CD8-positive, alpha-beta memory T cell (primary cell): ENCODE measurements at regions not wholly inside any gene's neighbourhood (a gene's known extent, or its start where the extent isn't known, plus 50 kb on each side); places are given as distances from the start of the nearest gene placed in this dataset.
A peak's percentile ranks its signal among the peaks of the same experiment; 100 is the strongest.

Source experiments
- CTCF ChIA-PET: fragments of 350-600 bp; sonication (Branson Sonifier 250); formaldehyde crosslinking; loops from one replicate; lab custom pipeline; 2021; ENCODE audit warnings: antibody characterized with exemption; lab: Charles Lee
- POLR2A ChIA-PET: fragments of 350-600 bp; sonication (Branson Sonifier 250); formaldehyde crosslinking; loops from one replicate; lab custom pipeline; 2021; ENCODE audit warnings: antibody characterized with exemption; lab: Charles Lee
- DNase-seq, 5 donors: peaks; one replicate each; pipeline versions ENCODE4 v3.0.0 to v3.0.0-alpha.2; 2020 to 2022; ENCODE audit warnings: mixed read lengths in 1 of 5
- H3K27ac ChIP-seq: one replicate; pipeline ENCODE4 v1.7.0; 2013; ENCODE audit warnings: low read depth, mild to moderate bottlenecking, low read length, moderate library complexity
- H3K27me3 ChIP-seq: 2 replicates; pipeline ENCODE4 v1.7.0; 2013; ENCODE audit warnings: low read length, mild to moderate bottlenecking; ENCODE audit not compliant: insufficient read depth, poor library complexity, severe bottlenecking
- H3K36me3 ChIP-seq: 2 replicates; pipeline ENCODE4 v1.7.0; 2013; ENCODE audit warnings: mild to moderate bottlenecking, low read length, moderate library complexity; ENCODE audit not compliant: insufficient read depth
- H3K4me1 ChIP-seq: 2 replicates; pipeline ENCODE4 v1.7.0; 2013; ENCODE audit warnings: mild to moderate bottlenecking, low read length, moderate library complexity; ENCODE audit not compliant: insufficient read depth
- H3K4me3 ChIP-seq: 2 replicates; pipeline ENCODE4 v1.7.0; 2013; ENCODE audit warnings: mild to moderate bottlenecking, low read length
- H3K9me3 ChIP-seq: 2 replicates; pipeline ENCODE4 v1.7.0; 2013; ENCODE audit warnings: mild to moderate bottlenecking, low read length
- H3K27ac Mint-ChIP-seq, 8 donors: one replicate each; pipeline ENCODE4 v1.8.0; 2020 to 2021; ENCODE audit warnings: mixed read lengths in 8 of 8, mild to moderate bottlenecking in 6 of 8, inconsistent platforms in 3 of 8, moderate library complexity in 3 of 8
- H3K27me3 Mint-ChIP-seq, 2 donors: one replicate each; pipeline ENCODE4 v1.8.0; 2020 to 2021; ENCODE audit warnings: mixed read lengths in 2 of 2, mild to moderate bottlenecking in 1 of 2, moderate library complexity in 1 of 2
- H3K36me3 Mint-ChIP-seq, 3 donors: one replicate each; pipeline ENCODE4 v1.8.0; 2020 to 2021; ENCODE audit warnings: mixed read lengths in 3 of 3, inconsistent platforms in 1 of 3, mild to moderate bottlenecking in 1 of 3
- H3K4me1 Mint-ChIP-seq, 3 donors: one replicate each; pipeline ENCODE4 v1.8.0; 2020 to 2021; ENCODE audit warnings: mixed read lengths in 3 of 3, inconsistent platforms in 1 of 3, mild to moderate bottlenecking in 1 of 3
- H3K4me3 Mint-ChIP-seq, 7 donors: one replicate each; pipeline ENCODE4 v1.8.0; 2020 to 2021; ENCODE audit warnings: mixed read lengths in 7 of 7, mild to moderate bottlenecking in 6 of 7, moderate library complexity in 4 of 7, inconsistent platforms in 2 of 7
- H3K9me3 Mint-ChIP-seq, 5 donors: one replicate each; pipeline ENCODE4 v1.8.0; 2020 to 2022; ENCODE audit warnings: mixed read lengths in 5 of 5, mild to moderate bottlenecking in 3 of 5, moderate library complexity in 2 of 5, inconsistent platforms in 1 of 5

DNA sequence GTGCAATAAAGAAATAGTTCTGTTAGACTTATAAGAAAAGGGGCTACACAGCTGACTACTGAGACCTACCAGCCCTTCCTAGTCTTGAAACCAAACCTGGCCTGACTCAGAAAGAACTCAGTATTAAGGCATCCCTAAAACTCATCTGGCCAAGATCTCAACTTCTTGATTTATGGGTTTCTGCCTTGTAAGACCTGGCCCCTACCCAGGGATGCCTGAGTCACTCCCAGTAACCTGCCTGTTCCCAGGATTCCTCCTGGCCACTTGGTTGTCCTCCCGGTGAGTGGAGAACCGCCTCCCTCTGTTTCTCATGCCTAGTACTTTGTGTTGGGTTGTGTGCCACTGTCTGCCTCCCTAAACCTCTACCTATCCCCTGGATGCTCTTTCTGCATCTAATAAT lies 189.4 kb upstream of the PREP start:
- Histone ChIP-seq H3K27ac (no peak overlapping the region), H3K4me1 (peaks cover 13% of the 10 kb centered on the region), H3K27me3 (no peaks in the 10 kb centered on the region), H3K36me3 (no peaks in the 10 kb centered on the region), H3K4me3 (no peak overlapping the region), H3K9me3 (no peaks in the 10 kb centered on the region)
- H3K9me3 Mint-ChIP-seq, result no peaks in the 10 kb centered on the region
- ChIA-PET POLR2A (no interaction called here), CTCF (no interaction called here)
- H3K4me3 Mint-ChIP-seq, result no peak overlapping the region
- DNase-seq, result no peak
- no peaks in the 10 kb centered on the region for H3K36me3 Mint-ChIP-seq
- H3K4me1 Mint-ChIP-seq, result peaks cover 34 to 62% (median 58%) of the 10 kb centered on the region in 3 donors
- H3K27ac Mint-ChIP-seq, result peak overlapping the region in 2 of 8 donors; percentile 3 to 47
- peaks cover 0 to 2% of the 10 kb centered on the region in 2 donors for H3K27me3 Mint-ChIP-seq

DNA sequence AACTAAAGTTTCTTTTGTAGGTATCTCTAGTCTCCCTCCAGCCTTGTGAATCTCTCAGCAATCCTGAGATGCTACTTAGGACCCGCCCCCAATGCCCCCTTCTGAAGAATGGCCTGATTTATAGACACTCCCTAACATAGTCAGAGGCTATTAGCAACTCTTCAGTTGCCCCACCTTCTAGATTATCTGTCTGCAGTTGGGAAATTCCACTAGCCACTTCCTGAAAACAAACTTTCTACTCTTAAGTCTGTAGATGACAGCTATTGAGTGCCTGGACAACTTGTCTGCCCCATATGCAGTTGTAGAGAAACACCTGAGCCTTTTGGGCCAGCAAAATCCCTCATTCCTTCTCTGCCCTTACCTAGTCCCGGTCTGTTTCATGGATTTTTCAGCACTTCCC lies 188.2 kb upstream of the PREP start:
- Mint-ChIP-seq H3K36me3 (no peaks in the 10 kb centered on the region), H3K4me3 (peak overlapping the region in 6 of 7 donors; percentile 0 to 68 (median 4)), H3K27ac (peak overlapping the region in 7 of 8 donors; percentile 5 to 66 (median 56)), H3K9me3 (no peaks in the 10 kb centered on the region), H3K4me1 (peaks cover 39 to 71% (median 66%) of the 10 kb centered on the region in 3 donors), H3K27me3 (peaks cover 0 to 1% of the 10 kb centered on the region in 2 donors)
- peaks cover 13% of the 10 kb centered on the region for H3K4me1 ChIP-seq
- no peaks in the 10 kb centered on the region for H3K36me3 ChIP-seq
- H3K27ac ChIP-seq, result no peak overlapping the region
- no peaks in the 10 kb centered on the region for H3K9me3 ChIP-seq
- DNase-seq, result no peak
- H3K4me3 ChIP-seq, result no peak overlapping the region
- POLR2A ChIA-PET, result no interaction called here
- H3K27me3 ChIP-seq, result no peaks in the 10 kb centered on the region
- CTCF ChIA-PET, result interaction anchor here (1.4 kb wide), 1 partner anchor 8 kb away, joined by 4 read pairs; no protein-coding TSS in a partner anchor

DNA sequence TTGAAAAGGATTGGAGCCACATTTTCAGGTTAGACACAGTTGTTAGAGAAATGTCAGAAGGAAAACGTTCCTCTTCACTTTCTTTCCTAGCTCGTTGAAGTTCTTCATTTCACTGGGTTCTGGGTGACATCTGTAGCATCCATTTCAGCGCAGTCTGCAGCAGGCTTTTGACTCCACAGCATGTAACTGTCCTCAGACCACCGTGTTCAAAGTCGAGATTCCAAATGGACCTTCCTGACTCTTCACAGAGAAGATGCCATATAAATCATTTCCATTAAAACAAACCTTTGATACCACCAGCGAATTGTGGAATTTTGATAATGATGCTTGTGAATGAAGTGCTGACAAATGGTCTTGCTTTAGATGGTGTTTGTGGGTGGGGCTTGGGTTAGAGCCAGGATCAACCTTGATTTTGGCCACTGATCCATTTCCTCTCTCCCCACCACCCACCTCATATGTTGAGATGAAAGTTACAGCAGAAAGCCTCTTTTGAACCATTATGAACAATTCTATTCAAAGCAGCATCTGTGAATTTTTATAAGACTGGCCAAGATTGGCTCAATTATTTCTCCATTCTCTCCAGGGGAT lies 185.3 kb upstream of the PREP start:
- DNase-seq, result no peak
- peaks cover 13% of the 10 kb centered on the region for H3K4me1 ChIP-seq
- no peaks in the 10 kb centered on the region for H3K27me3 ChIP-seq
- no peaks in the 10 kb centered on the region for H3K36me3 ChIP-seq
- peak overlapping the region; percentile 40 to 99 (median 93) for H3K27ac Mint-ChIP-seq
- no peak overlapping the region for H3K4me3 ChIP-seq
- H3K9me3 ChIP-seq, result no peaks in the 10 kb centered on the region
- CTCF ChIA-PET, result interaction anchor here (0.7 kb wide), 1 partner anchor 13 kb away, joined by 3 read pairs; no protein-coding TSS in a partner anchor
- peaks cover 0 to 1% of the 10 kb centered on the region in 2 donors for H3K27me3 Mint-ChIP-seq
- POLR2A ChIA-PET, result no interaction called here
- H3K36me3 Mint-ChIP-seq, result no peaks in the 10 kb centered on the region
- H3K4me3 Mint-ChIP-seq, result peak overlapping the region in 6 of 7 donors; percentile 76 to 89 (median 83)
- no peaks in the 10 kb centered on the region for H3K9me3 Mint-ChIP-seq
- no peak overlapping the region for H3K27ac ChIP-seq
- peaks cover 37 to 61% (median 57%) of the 10 kb centered on the region in 3 donors for H3K4me1 Mint-ChIP-seq

DNA sequence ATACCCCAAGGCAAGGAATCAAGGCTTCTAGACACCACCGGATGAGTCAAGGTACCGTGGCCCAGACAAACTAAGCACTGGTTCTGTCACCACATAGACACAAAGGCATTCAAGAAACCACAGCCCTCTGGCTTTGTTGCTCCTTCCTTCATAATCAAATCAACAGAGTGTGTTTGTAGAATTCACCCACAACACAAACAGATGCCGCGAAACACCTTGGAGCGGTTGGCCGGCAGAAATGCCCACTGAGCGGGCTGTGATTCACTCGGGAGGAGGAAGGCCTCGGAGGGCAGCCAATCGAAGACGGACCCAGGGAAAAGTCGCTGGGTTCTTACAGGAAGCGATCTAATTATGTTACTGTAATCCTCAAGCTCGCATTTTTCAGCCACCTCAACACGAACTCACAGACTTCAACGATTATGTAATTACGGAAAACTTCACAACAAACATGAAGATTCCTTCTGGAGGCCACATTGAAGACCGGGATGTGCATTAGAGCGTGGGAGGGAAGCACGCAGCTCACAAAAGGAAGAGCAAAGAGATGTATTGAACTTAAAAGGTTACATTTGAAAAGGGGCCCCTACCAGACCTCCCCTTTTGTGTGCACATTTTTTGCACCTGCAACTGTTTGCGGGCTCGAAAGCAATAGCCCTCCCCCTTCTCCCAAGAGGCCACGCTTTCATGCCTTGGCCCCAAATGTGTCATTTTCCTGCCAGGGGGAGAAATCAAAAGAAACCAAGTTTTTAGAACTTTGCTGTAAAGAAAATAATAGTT lies 184.7 kb upstream of the PREP start:
- H3K4me3 ChIP-seq, result no peak overlapping the region
- no peaks in the 10 kb centered on the region for H3K27me3 ChIP-seq
- ChIA-PET CTCF (interaction anchor here (0.7 kb wide), 1 partner anchor 978 kb away, joined by 3 read pairs; no protein-coding TSS in a partner anchor), POLR2A (no interaction called here)
- Mint-ChIP-seq H3K9me3 (no peaks in the 10 kb centered on the region), H3K27ac (peak overlapping the region; percentile 78 to 99 (median 93)), H3K27me3 (peaks cover 0 to 1% of the 10 kb centered on the region in 2 donors), H3K4me1 (peaks cover 32 to 54% (median 52%) of the 10 kb centered on the region in 3 donors), H3K4me3 (peak overlapping the region; percentile 55 to 89 (median 81)), H3K36me3 (peaks cover 0 to under 1% (median 0%) of the 10 kb centered on the region in 3 donors)
- H3K4me1 ChIP-seq, result peaks cover 13% of the 10 kb centered on the region
- DNase-seq, result peak in 4 of 5 donors; percentile 2 to 53 (median 19)
- no peaks in the 10 kb centered on the region for H3K9me3 ChIP-seq
- H3K27ac ChIP-seq, result no peak overlapping the region
- no peaks in the 10 kb centered on the region for H3K36me3 ChIP-seq

DNA sequence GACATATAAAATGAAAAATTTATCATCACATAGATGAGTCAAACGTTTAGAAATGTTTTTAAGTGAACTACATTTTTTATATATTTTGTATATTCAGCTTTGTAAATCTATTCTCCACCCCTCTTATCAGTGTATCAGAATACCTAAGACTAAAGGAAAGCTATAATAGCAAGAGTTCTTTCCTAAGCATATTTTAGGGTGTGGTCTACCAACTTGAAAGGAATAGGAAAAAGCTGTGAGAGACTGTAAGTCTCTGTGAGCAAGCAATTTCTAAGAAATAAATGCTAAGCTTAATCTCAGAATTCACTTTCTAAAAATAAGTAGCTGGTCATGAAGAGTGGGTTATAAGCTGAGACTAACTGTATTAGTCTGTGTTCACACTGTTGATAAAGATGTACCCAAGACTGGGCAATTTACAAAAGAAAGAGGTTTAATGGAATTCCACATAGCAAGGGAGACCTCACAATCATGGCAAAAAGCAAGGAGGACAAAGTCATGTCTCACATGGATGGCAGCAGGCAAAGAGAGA lies 175.4 kb upstream of the PREP start:
- Mint-ChIP-seq H3K4me3 (no peak overlapping the region), H3K36me3 (peaks cover 0 to 15% (median 1%) of the 10 kb centered on the region in 3 donors), H3K27ac (no peak overlapping the region), H3K4me1 (peaks cover 0 to 5% (median 0%) of the 10 kb centered on the region in 3 donors), H3K27me3 (no peaks in the 10 kb centered on the region), H3K9me3 (no peaks in the 10 kb centered on the region)
- Histone ChIP-seq H3K27me3 (no peaks in the 10 kb centered on the region), H3K4me1 (no peaks in the 10 kb centered on the region), H3K9me3 (no peaks in the 10 kb centered on the region), H3K36me3 (no peaks in the 10 kb centered on the region), H3K27ac (no peak overlapping the region), H3K4me3 (no peak overlapping the region)
- ChIA-PET POLR2A (no interaction called here), CTCF (no interaction called here)
- DNase-seq, result no peak

DNA sequence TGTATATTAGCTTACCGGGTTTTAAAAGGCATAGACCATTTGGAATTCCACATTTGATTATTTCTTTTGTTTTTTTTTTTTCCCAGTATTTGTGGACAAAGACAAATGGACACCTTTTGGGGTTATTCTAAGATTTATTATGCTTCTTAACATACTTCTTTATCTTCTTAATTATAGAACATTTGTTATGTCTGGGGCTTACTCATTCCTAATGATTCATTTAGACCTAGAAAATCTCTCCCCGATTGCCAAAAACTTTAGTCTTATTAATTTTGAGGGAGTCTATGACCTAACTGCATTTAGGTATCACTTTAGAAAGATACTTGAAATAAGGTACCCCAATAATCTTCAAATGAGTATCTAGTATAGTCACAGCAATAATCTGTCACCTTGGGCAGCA lies 170.7 kb upstream of the PREP start:
- no peaks in the 10 kb centered on the region for H3K4me1 ChIP-seq
- Mint-ChIP-seq H3K27ac (no peak overlapping the region), H3K4me1 (peaks cover 0 to 5% (median 0%) of the 10 kb centered on the region in 3 donors), H3K4me3 (no peak overlapping the region), H3K9me3 (no peaks in the 10 kb centered on the region), H3K36me3 (no peaks in the 10 kb centered on the region), H3K27me3 (no peaks in the 10 kb centered on the region)
- no peaks in the 10 kb centered on the region for H3K9me3 ChIP-seq
- ChIA-PET CTCF (no interaction called here), POLR2A (no interaction called here)
- DNase-seq, result no peak
- no peaks in the 10 kb centered on the region for H3K27me3 ChIP-seq
- no peak overlapping the region for H3K4me3 ChIP-seq
- H3K27ac ChIP-seq, result no peak overlapping the region
- H3K36me3 ChIP-seq, result no peaks in the 10 kb centered on the region

DNA sequence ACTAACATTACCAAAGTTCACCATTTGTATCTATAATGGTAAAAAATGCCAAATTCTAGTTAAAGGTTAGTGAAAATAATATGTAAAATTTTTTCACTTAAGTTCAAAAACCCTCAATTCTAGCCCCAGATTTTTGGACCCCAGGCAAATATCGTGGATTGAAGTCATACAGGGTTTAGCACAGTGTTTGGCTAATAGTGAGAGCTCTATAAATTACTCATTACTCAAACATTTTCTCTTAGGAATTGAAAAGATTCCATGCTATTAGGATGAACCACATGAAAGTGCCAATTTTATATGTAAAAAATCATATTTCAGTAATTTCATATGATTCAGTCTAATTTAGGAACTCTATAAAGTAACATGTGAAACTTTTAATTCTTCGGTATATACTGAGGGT lies 170.3 kb upstream of the PREP start:
- Mint-ChIP-seq H3K27me3 (no peaks in the 10 kb centered on the region), H3K4me3 (no peak overlapping the region), H3K4me1 (peaks cover 0 to under 1% (median 0%) of the 10 kb centered on the region in 3 donors), H3K36me3 (no peaks in the 10 kb centered on the region), H3K27ac (no peak overlapping the region), H3K9me3 (no peaks in the 10 kb centered on the region)
- Histone ChIP-seq H3K4me1 (no peaks in the 10 kb centered on the region), H3K27me3 (no peaks in the 10 kb centered on the region), H3K4me3 (no peak overlapping the region), H3K27ac (no peak overlapping the region), H3K36me3 (no peaks in the 10 kb centered on the region), H3K9me3 (no peaks in the 10 kb centered on the region)
- CTCF ChIA-PET, result no interaction called here
- POLR2A ChIA-PET, result no interaction called here
- DNase-seq, result no peak

DNA sequence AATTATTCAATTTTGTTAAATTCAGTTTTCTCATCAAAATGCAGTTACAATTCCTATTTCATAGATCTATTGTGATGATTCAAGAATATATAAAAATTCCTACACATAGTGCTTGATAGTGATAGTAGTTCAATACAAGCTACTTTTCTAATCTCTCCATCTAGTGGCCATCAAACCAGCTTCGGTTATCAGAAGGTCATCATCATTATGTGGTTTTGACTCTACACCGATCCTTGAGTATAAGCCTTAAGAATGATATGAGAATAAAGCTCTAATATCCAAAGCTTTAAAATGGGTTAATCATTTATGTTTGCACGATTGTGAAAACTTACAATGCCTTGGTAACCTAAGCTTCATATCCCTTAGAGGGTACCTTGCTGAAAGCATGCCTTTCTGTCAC lies 167.5 kb upstream of the PREP start:
- no peaks in the 10 kb centered on the region for H3K36me3 ChIP-seq
- Mint-ChIP-seq H3K27me3 (no peaks in the 10 kb centered on the region), H3K9me3 (no peaks in the 10 kb centered on the region), H3K4me3 (no peak overlapping the region), H3K27ac (peak overlapping the region in 1 of 8 donors; percentile 44), H3K36me3 (no peaks in the 10 kb centered on the region), H3K4me1 (peaks cover 0 to 3% (median 0%) of the 10 kb centered on the region in 3 donors)
- no peaks in the 10 kb centered on the region for H3K4me1 ChIP-seq
- no peak overlapping the region for H3K4me3 ChIP-seq
- ChIA-PET CTCF (no interaction called here), POLR2A (no interaction called here)
- H3K9me3 ChIP-seq, result no peaks in the 10 kb centered on the region
- no peak for DNase-seq
- no peak overlapping the region for H3K27ac ChIP-seq
- no peaks in the 10 kb centered on the region for H3K27me3 ChIP-seq
